Coronary artery (tissue), 2 donors: ENCODE measurements at regions not wholly inside any gene's neighbourhood (a gene's known extent, or its start where the extent isn't known, plus 50 kb on each side); places are given as distances from the start of the nearest gene placed in this dataset.

Experiments used
- DNase-seq: peaks from one replicate; pipeline ENCODE4 v3.0.0-alpha.2; 2017; ENCODE audit warnings: low spot score
- H3K27ac ChIP-seq, 2 donors: fragments of 200-600 bp; sonication (generic); one replicate each; pipeline ENCODE4 v1.5.1; 2016 to 2019
- H3K4me3 ChIP-seq: fragments of 200-600 bp; sonication (generic); 2 replicates; pipeline ENCODE4 v1.5.1; 2016; ENCODE audit warnings: mild to moderate bottlenecking, moderate library complexity
- CTCF ChIP-seq: fragments of 200-600 bp; sonication (generic); IDR thresholded peaks from one replicate; pipeline ENCODE4 v1.5.1; 2019; ENCODE audit warnings: antibody characterized with exemption

- DNase-seq: no peak
- Histone ChIP-seq H3K4me3 (no peak overlapping the region), H3K27ac (no peak overlapping the region)
- TF ChIP-seq CTCF: no peak
Observed at GRCh38 chr7:91367812-91368578, 103.8 kb downstream of the FZD1 start.

- Histone ChIP-seq H3K4me3 (no peak overlapping the region), H3K27ac (no peak overlapping the region)
- TF ChIP-seq CTCF: no peak
- no peak for DNase-seq
Observed at GRCh38 chr7:91372323-91372722, 108.1 kb downstream of the FZD1 start.

GRCh38 chr7:91373111-91373800, 109.0 kb downstream of the FZD1 start:
- no peak overlapping the region for H3K4me3 ChIP-seq
- no peak for TF ChIP-seq CTCF
- no peak overlapping the region for H3K27ac ChIP-seq
- no peak for DNase-seq

DNA sequence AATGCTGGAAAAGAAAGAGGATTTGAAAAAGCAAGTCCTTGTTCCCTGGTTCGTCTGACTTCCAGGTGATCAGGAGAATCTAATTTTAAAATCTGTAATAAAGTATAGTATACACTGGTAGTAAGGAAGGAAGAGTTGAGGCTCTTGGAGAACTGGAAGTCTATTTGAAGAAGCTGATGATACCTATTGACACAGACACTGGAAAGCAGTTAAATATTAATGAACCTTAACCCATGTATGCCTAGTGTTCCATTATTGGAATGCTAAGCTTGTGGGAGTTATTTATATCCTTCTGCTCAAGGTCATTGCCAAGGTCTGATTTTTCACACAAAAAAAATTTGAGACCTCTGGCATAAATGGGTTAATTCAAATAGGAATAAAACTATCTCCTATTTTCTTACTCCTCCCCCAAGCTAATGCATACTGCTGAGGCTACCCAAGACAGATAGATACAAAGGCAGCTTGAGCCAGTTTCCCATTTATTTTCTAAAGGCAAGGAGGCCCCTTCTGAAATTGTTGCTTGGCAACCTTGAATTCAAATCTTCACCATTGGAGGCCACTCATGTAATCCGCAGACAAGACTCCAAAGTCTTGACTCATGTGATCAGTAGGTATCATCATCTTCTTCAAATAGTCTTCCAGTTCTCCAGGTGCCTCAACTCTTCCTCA, 110.2 kb downstream of the FZD1 start:
- no peak for DNase-seq
- Histone ChIP-seq H3K4me3 (no peak overlapping the region), H3K27ac (no peak overlapping the region)
- TF ChIP-seq CTCF: no peak

DNA sequence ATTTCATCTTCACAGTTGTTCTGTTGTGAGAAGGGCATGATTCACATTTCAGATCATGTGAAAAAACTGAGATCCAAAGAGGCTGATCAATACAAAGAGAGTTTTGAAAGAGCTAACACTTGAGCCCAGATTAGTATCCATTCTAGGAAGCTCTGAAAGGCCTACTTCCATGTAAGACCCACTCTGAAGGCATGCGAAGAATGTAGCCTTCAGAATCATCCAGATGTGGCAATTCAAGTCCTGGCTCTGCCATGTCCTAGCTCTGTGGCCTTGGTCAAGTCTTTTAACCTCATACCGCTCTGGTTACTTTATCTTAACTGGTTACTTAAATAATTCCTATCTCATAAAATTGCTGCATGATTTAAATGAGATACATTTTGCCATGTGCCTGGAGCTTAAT, 111.1 kb downstream of the FZD1 start:
- TF ChIP-seq CTCF: no peak
- H3K27ac ChIP-seq: no peak overlapping the region
- DNase-seq: no peak
- no peak overlapping the region for H3K4me3 ChIP-seq

GRCh38 chr7:91378131-91378530, 113.9 kb downstream of the FZD1 start:
- Histone ChIP-seq H3K4me3 (no peak overlapping the region), H3K27ac (no peak overlapping the region)
- no peak for TF ChIP-seq CTCF
- DNase-seq: no peak
